Panc1 (cell line): ENCODE measurements at regions not wholly inside any gene's neighbourhood (a gene's known extent, or its start where the extent isn't known, plus 50 kb on each side); places are given as distances from the start of the nearest gene placed in this dataset.

ENCODE experiments used
- ATAC-seq: fragments of 200-7000 bp; cut with Tn5 transposase; 2 replicates; pipeline ENCODE4 v1.9.1; 2020; ENCODE audit warnings: mild to moderate bottlenecking, moderate library complexity
- BruUV-seq: library from RNA; stranded (reverse); fragments of 400-500 nt; replicated peaks from 2 replicates; lab custom pipeline; 2021; lab: Mats Ljungman, UMichigan
- CTCF ChIA-PET: fragments of 300-600 bp; sonication (Branson Sonifier 250); formaldehyde crosslinking; loops from one replicate; lab custom pipeline; 2022; ENCODE audit warnings: antibody characterized with exemption; lab: Charles Lee
- POLR2A ChIA-PET: fragments of 300-600 bp; sonication (Branson Sonifier 250); formaldehyde crosslinking; loops from one replicate; lab custom pipeline; 2022; ENCODE audit warnings: antibody characterized with exemption; lab: Charles Lee
- DNase-seq: peaks from one replicate; pipeline ENCODE4 v3.0.0-alpha.2; 2010; ENCODE audit warnings: low read depth, low spot score
- H3K27ac ChIP-seq: 2 replicates; pipeline ENCODE4 v1.5.1; 2011; ENCODE audit warnings: mild to moderate bottlenecking, low read length, inconsistent platforms
- H3K27me3 ChIP-seq: fragments of 200-500 bp; sonication (Bioruptor generic); 2 replicates; pipeline ENCODE4 v1.6.0; 2014; ENCODE audit warnings: low read length, inconsistent platforms; ENCODE audit not compliant: control insufficient read depth, insufficient read depth
- H3K36me3 ChIP-seq: fragments of 200-500 bp; sonication (Bioruptor generic); 2 replicates; pipeline ENCODE4 v1.5.1; 2014; ENCODE audit warnings: inconsistent platforms, mild to moderate bottlenecking, low read length, moderate library complexity; ENCODE audit not compliant: control insufficient read depth, insufficient read depth
- H3K4me1 ChIP-seq: 2 replicates; pipeline ENCODE4 v1.5.1; 2011; ENCODE audit warnings: inconsistent platforms, mild to moderate bottlenecking, low read length, moderate library complexity; ENCODE audit not compliant: control insufficient read depth, insufficient read depth
- H3K4me3 ChIP-seq, 2 experiments: 2 replicates each; pipeline ENCODE4 v1.5.1; 2011 to 2012; ENCODE audit warnings: low read depth in 2 of 2, low read length in 2 of 2, mild to moderate bottlenecking in 2 of 2, inconsistent platforms in 1 of 2, moderate library complexity in 1 of 2
- H3K9me3 ChIP-seq: fragments of 200-500 bp; sonication (Bioruptor generic); 2 replicates; pipeline ENCODE4 v1.5.1; 2014; ENCODE audit warnings: low read depth, mild to moderate bottlenecking, inconsistent platforms, low read length, moderate library complexity; ENCODE audit not compliant: control insufficient read depth, insufficient read depth
- CTCF ChIP-seq: fragments of 450-650 bp; IDR thresholded peaks from 2 replicates; pipeline ENCODE4 v1.5.1; 2017; ENCODE audit warnings: mild to moderate bottlenecking
- POLR2AphosphoS5 ChIP-seq: IDR thresholded peaks from 2 replicates; pipeline ENCODE4 v1.6.1; 2012; ENCODE audit warnings: mild to moderate bottlenecking, low read depth, low read length, moderate library complexity
- REST ChIP-seq, 2 experiments: IDR thresholded peaks; 2 replicates each; pipeline ENCODE4 v1.6.1; 2011 to 2012; ENCODE audit warnings: low read depth in 2 of 2, control low read depth in 1 of 2, low read length in 1 of 2, mild to moderate bottlenecking in 1 of 2, moderate library complexity in 1 of 2; ENCODE audit not compliant: insufficient read depth in 1 of 2
- SIN3A ChIP-seq: IDR thresholded peaks from 2 replicates; pipeline ENCODE4 v1.6.1; 2012; ENCODE audit warnings: low read depth, mild to moderate bottlenecking, low read length, moderate library complexity, borderline replicate concordance; ENCODE audit not compliant: insufficient read depth
- TCF7L2 ChIP-seq: IDR thresholded peaks from 2 replicates; pipeline ENCODE4 v1.6.1; 2011; ENCODE audit warnings: mild to moderate bottlenecking, low read depth, low read length, inconsistent platforms
- in situ Hi-C: cut with HindIII; loops from 2 replicates; pipeline ENCODE4 v1.10.0; 2016; ENCODE audit warnings: low sequenced_read_pairs, low pct_unique_long_range_greater_than_20kb
- intact Hi-C: fragments of 100-400 bp; cut with micrococcal nuclease; formaldehyde crosslinking; loops from one replicate; pipeline ENCODE4 v1.10.0; 2022; ENCODE audit not compliant: unreplicated experiment

GRCh38 chr12:4857472-4858291, 52.0 kb upstream of the KCNA1 start:
- Histone ChIP-seq H3K4me1 (no peaks in the 10 kb centered on the region), H3K4me3 (no peak overlapping the region)
- peak; percentile 88 for ATAC-seq

DNA sequence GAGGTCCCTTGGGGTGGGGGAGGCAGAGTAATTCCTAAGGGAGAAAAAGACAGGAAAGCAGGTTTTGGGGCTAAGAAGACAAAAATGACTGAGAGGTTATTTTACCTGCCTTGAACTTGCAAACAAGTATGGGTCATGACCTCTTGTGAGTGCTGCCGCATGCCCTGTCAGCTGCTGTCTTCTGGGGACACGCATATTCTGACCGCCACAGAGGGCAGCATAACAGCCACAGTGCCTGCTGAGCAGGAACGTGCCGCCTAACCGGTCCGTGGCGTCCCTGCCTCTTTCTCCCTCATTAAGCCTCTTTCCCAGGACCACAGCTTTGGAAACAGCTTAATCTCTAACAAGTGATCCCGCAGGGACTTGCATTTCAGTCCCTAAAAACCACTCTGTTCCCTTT, 51.3 kb upstream of the KCNA1 start:
- no peak for ATAC-seq
- Histone ChIP-seq H3K27me3 (peaks cover 2% of the 10 kb centered on the region; the same call in 1 of the 2 replicates), H3K27ac (no peak overlapping the region), H3K4me1 (no peaks in the 10 kb centered on the region), H3K36me3 (no peaks in the 10 kb centered on the region), H3K4me3 (no peak overlapping the region), H3K9me3 (no peaks in the 10 kb centered on the region)
- CTCF ChIA-PET: no interaction called here
- intact Hi-C loops: loop anchor here (5.0 kb wide), 1 partner anchor 224 kb away; no protein-coding TSS in a partner anchor
- DNase-seq: no peak
- no TSS peak for BruUV-seq
- TF ChIP-seq REST (IDR thresholded peaks at IDR 0.05; ENCODE audit: insufficient read depth in 1 of 2, low read depth in 2 of 2, low read length in 1 of 2) (no peak), TCF7L2 (no peak), SIN3A (no peak), CTCF (no peak), POLR2AphosphoS5 (no peak)
- POLR2A ChIA-PET: no interaction called here
- in situ Hi-C loops: no loop called here

More at GRCh38 chr12:4857472-4858291, 52.0 kb upstream of the KCNA1 start:
- peaks cover 2% of the 10 kb centered on the region; the same call in 1 of the 2 replicates for H3K27me3 ChIP-seq
- intact Hi-C loops: loop anchor here (5.0 kb wide), 1 partner anchor 225 kb away; no protein-coding TSS in a partner anchor
- ChIA-PET CTCF (interaction anchor here (0.6 to 1.0 kb wide), 4 partner anchors 9 to 229 kb away, joined by 3 to 5 read pairs (median 4); no protein-coding TSS in a partner anchor), POLR2A (no interaction called here)
- H3K27ac ChIP-seq: no peak overlapping the region
- no TSS peak for BruUV-seq
- in situ Hi-C loops: no loop called here
- no peaks in the 10 kb centered on the region for H3K9me3 ChIP-seq
- TF ChIP-seq CTCF: peak; percentile 87
- TF ChIP-seq POLR2AphosphoS5: no peak
- no peaks in the 10 kb centered on the region for H3K36me3 ChIP-seq
- peak; percentile 43 for DNase-seq
